Parathyroid adenoma (tissue), 2 donors: ENCODE measurements at regions not wholly inside any gene's neighbourhood (a gene's known extent, or its start where the extent isn't known, plus 50 kb on each side); places are given as distances from the start of the nearest gene placed in this dataset.

Source experiments
- H2AFZ ChIP-seq: fragments of 300-600 bp; sonication (generic); one replicate; pipeline ENCODE4 v1.7.0; 2017; ENCODE audit warnings: antibody characterized with exemption, mild to moderate bottlenecking
- H3K27ac ChIP-seq: fragments of 300-600 bp; sonication (generic); one replicate; pipeline ENCODE4 v1.7.0; 2017
- H3K27me3 ChIP-seq: fragments of 300-600 bp; sonication (generic); one replicate; pipeline ENCODE4 v1.7.0; 2017; ENCODE audit warnings: low read length; ENCODE audit not compliant: control insufficient read depth, insufficient read depth
- H3K36me3 ChIP-seq: fragments of 300-600 bp; sonication (generic); one replicate; pipeline ENCODE4 v1.7.0; 2017; ENCODE audit warnings: low read length; ENCODE audit not compliant: control insufficient read depth, insufficient read depth
- H3K4me1 ChIP-seq: fragments of 300-600 bp; sonication (generic); one replicate; pipeline ENCODE4 v1.7.0; 2017; ENCODE audit warnings: control low read depth
- H3K4me2 ChIP-seq: fragments of 300-600 bp; sonication (generic); one replicate; pipeline ENCODE4 v1.7.0; 2017; ENCODE audit warnings: low read length
- H3K4me3 ChIP-seq: fragments of 300-600 bp; sonication (generic); one replicate; pipeline ENCODE4 v1.7.0; 2017; ENCODE audit warnings: low read depth, low read length
- H3K79me2 ChIP-seq: fragments of 300-600 bp; sonication (generic); one replicate; pipeline ENCODE4 v1.7.0; 2017; ENCODE audit warnings: control low read depth
- H3K9ac ChIP-seq: fragments of 300-600 bp; sonication (generic); one replicate; pipeline ENCODE4 v1.7.0; 2017; ENCODE audit warnings: mild to moderate bottlenecking
- H3K9me3 ChIP-seq: fragments of 300-600 bp; sonication (generic); one replicate; pipeline ENCODE4 v1.7.0; 2017; ENCODE audit warnings: low read length; ENCODE audit not compliant: control insufficient read depth
- TF ChIP-seq, protein P1 (sequence below): fragments of 300-600 bp; sonication (generic); IDR thresholded peaks from one replicate; pipeline ENCODE4 v1.7.0; 2017; ENCODE audit warnings: antibody characterized with exemption, mild to moderate bottlenecking
- donor health status: primary hyperparathyroidism.

DNA sequence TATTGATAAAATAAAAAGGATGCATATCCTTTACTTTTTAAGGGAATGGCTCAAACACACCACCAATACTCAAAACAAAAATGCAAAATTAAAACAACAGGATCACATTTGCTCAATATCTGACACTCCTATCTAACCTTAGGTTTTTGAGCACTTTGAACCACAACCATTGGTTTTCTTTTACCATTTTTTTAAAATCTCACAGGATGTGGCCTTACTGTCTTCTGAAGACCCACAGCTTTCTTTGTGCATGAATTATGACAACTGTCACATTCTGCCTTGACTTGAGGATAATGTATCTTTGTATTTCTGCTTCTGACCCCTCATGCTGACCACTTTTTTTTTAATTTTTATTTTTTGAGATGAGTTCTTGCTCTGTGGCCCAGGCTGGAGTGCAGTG lies 461.1 kb upstream of the NRP1 start:
- Histone ChIP-seq H2AFZ (no peak overlapping the region), H3K9me3 (no peaks in the 10 kb centered on the region), H3K9ac (no peak overlapping the region), H3K27me3 (no peaks in the 10 kb centered on the region), H3K4me2 (no peak overlapping the region), H3K36me3 (no peaks in the 10 kb centered on the region), H3K4me1 (no peaks in the 10 kb centered on the region), H3K4me3 (no peak overlapping the region), H3K79me2 (no peaks in the 10 kb centered on the region), H3K27ac (no peak overlapping the region)
- TF ChIP-seq, protein P1, sequence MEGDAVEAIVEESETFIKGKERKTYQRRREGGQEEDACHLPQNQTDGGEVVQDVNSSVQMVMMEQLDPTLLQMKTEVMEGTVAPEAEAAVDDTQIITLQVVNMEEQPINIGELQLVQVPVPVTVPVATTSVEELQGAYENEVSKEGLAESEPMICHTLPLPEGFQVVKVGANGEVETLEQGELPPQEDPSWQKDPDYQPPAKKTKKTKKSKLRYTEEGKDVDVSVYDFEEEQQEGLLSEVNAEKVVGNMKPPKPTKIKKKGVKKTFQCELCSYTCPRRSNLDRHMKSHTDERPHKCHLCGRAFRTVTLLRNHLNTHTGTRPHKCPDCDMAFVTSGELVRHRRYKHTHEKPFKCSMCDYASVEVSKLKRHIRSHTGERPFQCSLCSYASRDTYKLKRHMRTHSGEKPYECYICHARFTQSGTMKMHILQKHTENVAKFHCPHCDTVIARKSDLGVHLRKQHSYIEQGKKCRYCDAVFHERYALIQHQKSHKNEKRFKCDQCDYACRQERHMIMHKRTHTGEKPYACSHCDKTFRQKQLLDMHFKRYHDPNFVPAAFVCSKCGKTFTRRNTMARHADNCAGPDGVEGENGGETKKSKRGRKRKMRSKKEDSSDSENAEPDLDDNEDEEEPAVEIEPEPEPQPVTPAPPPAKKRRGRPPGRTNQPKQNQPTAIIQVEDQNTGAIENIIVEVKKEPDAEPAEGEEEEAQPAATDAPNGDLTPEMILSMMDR: no peak

DNA sequence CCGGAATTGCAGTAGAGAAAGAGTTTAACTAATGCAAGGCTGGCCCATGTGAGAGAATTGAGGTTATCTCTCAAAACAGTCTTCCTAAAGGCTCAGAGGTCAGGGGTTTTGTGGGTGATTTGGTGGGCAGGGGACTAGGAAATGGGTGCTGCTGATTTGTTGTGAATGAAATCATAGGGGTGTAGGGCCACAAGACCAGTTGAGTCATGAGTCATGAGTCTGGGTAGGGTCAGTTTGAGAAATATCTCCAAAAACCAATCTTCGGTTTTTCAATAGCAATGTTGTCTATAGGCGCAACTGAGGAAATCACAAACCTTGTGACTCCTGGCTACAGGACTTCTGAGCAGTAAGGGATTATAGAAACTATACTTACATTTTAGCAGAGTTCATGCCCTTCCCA lies 460.0 kb upstream of the NRP1 start:
- no peaks in the 10 kb centered on the region for H3K27me3 ChIP-seq
- no peak overlapping the region for H3K27ac ChIP-seq
- H3K4me2 ChIP-seq: no peak overlapping the region
- H3K36me3 ChIP-seq: no peaks in the 10 kb centered on the region
- H3K9me3 ChIP-seq: no peaks in the 10 kb centered on the region
- no peaks in the 10 kb centered on the region for H3K4me1 ChIP-seq
- no peaks in the 10 kb centered on the region for H3K79me2 ChIP-seq
- no peak overlapping the region for H2AFZ ChIP-seq
- no peak overlapping the region for H3K4me3 ChIP-seq
- no peak overlapping the region for H3K9ac ChIP-seq
- TF ChIP-seq, protein P1: no peak

DNA sequence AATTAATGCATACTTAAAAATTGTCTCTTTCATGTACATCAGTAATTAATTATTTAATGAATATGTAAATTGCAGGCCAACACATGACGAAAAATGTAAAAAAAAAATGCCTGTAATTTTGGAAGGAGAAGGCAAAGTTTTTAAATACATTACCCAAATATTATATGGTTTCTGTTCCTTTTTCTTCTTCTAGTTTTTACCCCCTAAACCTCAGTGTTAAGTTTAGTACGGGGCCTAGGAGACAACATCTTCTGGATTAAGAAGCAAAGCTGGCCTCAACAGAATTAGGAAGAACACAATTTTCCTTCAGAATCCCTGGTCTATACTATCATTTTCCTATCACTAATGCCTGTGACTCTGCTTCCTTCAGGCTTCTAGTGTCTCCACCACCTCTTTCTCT lies 459.3 kb upstream of the NRP1 start:
- Histone ChIP-seq H3K9me3 (no peaks in the 10 kb centered on the region), H3K4me1 (no peaks in the 10 kb centered on the region), H3K4me2 (no peak overlapping the region), H3K27ac (no peak overlapping the region), H3K9ac (no peak overlapping the region), H3K27me3 (no peaks in the 10 kb centered on the region), H2AFZ (no peak overlapping the region), H3K36me3 (no peaks in the 10 kb centered on the region), H3K79me2 (no peaks in the 10 kb centered on the region), H3K4me3 (no peak overlapping the region)
- TF ChIP-seq, protein P1: no peak

DNA sequence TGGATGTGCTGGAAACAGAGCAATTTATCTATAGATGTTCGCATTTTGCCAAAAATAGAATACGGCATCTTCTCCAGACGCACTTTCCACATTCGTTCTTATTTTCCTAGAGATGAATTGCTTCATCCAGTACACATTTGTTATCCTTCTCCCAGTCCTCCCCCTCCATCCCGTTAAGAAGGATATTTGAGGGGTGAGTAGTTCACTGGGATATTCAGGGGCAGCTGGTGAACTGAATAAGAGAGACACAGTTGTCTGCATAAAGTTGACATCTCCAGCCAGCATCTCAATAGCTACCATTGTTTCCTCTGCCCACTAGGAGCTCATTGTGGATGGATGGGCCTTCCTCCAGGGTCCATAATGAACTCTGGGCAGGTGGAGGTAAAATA lies 456.8 kb upstream of the NRP1 start:
- no peak overlapping the region for H3K4me2 ChIP-seq
- no peaks in the 10 kb centered on the region for H3K9me3 ChIP-seq
- no peaks in the 10 kb centered on the region for H3K4me1 ChIP-seq
- H2AFZ ChIP-seq: no peak overlapping the region
- H3K79me2 ChIP-seq: no peaks in the 10 kb centered on the region
- H3K27ac ChIP-seq: no peak overlapping the region
- no peaks in the 10 kb centered on the region for H3K36me3 ChIP-seq
- no peak overlapping the region for H3K4me3 ChIP-seq
- H3K9ac ChIP-seq: no peak overlapping the region
- no peaks in the 10 kb centered on the region for H3K27me3 ChIP-seq
- TF ChIP-seq, protein P1: no peak

DNA sequence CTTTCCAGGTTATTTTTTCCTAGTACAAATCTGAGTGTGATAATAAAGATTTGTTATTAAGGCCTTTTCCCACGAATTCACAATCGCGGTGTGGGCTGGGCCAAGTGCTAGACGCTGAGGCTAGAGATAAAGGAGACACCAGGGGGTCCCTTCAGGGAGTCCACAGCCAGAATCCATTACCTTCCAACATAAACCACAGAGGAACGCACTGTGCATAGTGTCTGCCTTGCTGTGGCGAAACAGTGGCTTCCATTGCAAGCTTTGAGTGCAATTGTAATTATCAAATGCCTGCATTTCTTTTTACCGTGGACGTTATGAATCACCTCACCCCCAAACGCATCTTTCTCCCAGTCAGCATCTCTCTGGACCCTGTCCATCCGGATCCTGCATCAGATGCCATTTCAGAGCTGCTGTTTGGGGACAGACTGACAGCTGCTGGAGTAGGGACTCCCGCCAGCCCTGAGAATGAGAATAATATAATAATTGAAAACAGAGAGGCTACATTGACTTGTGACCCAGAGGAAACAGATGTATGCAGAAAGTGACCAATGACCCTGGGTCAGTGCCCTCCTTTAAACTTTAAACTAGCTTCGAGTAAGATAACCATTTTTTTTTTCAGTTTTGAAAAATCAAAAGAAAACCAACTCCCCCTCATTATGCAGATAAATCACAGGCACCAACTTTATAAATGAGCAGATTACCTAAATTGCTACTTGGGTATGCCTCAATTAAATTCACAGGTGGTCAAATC lies 456.2 kb upstream of the NRP1 start:
- Histone ChIP-seq H3K4me2 (no peak overlapping the region), H3K4me3 (no peak overlapping the region), H3K4me1 (no peaks in the 10 kb centered on the region)

More for the DNA sequence above, 456.2 kb upstream of the NRP1 start:
- no peak overlapping the region for H2AFZ ChIP-seq
- no peak overlapping the region for H3K27ac ChIP-seq
- H3K9me3 ChIP-seq: no peaks in the 10 kb centered on the region
- no peaks in the 10 kb centered on the region for H3K79me2 ChIP-seq
- no peaks in the 10 kb centered on the region for H3K27me3 ChIP-seq
- no peaks in the 10 kb centered on the region for H3K36me3 ChIP-seq
- TF ChIP-seq, protein P1: no peak
- H3K9ac ChIP-seq: no peak overlapping the region
